ENCODE measurements at regions not wholly inside any gene's neighbourhood (a gene's known extent, or its start where the extent isn't known, plus 50 kb on each side); places are given as distances from the start of the nearest gene placed in this dataset.

DNA sequence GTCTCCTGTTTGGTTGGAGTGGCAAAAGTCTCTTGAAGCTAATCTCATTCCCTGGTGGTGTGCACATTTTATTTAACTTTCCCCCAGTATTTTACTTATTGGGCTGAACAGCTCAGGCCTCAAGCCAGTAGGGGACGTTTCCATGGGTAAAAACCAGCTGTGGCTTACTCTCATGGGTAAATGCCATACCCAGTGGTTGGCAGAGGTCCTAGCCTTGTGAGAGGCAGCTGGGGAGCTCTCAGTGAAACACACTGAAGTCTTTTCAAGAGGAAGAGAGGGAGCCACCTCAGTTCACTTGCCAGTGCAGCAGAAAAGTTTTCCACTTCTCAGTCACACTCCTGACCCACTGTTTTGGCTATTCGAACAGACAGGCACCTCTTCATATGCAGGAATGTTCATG is 1964.2 kb downstream of the ARAP2 start:
- DNase-seq: no peak
- intact Hi-C loops (cut with DNase I; ENCODE audit: low total_unique reads): no loop called here
- no peaks in the 10 kb centered on the region for H3K9me3 ChIP-seq
- no peaks in the 10 kb centered on the region for H3K36me3 ChIP-seq (ENCODE audit: low read depth, missing control alignments)
- no peaks in the 10 kb centered on the region for H3K4me1 ChIP-seq
- no peak overlapping the region for H3K4me3 ChIP-seq
- TF ChIP-seq, protein P1, sequence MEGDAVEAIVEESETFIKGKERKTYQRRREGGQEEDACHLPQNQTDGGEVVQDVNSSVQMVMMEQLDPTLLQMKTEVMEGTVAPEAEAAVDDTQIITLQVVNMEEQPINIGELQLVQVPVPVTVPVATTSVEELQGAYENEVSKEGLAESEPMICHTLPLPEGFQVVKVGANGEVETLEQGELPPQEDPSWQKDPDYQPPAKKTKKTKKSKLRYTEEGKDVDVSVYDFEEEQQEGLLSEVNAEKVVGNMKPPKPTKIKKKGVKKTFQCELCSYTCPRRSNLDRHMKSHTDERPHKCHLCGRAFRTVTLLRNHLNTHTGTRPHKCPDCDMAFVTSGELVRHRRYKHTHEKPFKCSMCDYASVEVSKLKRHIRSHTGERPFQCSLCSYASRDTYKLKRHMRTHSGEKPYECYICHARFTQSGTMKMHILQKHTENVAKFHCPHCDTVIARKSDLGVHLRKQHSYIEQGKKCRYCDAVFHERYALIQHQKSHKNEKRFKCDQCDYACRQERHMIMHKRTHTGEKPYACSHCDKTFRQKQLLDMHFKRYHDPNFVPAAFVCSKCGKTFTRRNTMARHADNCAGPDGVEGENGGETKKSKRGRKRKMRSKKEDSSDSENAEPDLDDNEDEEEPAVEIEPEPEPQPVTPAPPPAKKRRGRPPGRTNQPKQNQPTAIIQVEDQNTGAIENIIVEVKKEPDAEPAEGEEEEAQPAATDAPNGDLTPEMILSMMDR (IDR thresholded peaks at IDR 0.05): no peak
- TF ChIP-seq POLR2A (IDR thresholded peaks at IDR 0.05): no peak
- no peaks in the 10 kb centered on the region for H3K27me3 ChIP-seq
- H3K27ac ChIP-seq: no peak overlapping the region
- WGBS, 2 donors: 73 to 74% methylated on average over 2 of the region's 2 CpGs

DNA sequence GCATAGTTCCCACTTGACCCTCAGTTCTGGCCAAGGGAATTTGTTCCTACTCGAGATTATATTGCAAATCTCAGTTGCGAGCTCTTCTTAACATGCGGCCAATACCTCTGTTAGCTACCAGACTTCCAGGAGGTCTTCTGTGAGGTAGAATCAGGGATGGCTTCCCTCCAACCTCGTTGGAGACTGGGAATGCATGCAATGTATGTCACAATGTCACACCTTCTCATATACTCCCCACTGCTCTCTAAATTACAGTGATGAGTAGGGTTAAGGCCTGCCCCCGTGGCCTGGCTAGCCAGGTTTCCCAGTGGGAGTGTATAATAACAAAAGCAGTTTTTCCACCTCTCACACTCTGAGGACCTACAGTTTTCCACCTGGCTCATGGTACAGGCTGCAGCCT is 1962.5 kb downstream of the ARAP2 start:
- intact Hi-C loops (cut with DNase I; ENCODE audit: low total_unique reads): no loop called here
- DNase-seq: no peak
- no peak for TF ChIP-seq POLR2A (IDR thresholded peaks at IDR 0.05)
- TF ChIP-seq, protein P1 (IDR thresholded peaks at IDR 0.05): no peak

DNA sequence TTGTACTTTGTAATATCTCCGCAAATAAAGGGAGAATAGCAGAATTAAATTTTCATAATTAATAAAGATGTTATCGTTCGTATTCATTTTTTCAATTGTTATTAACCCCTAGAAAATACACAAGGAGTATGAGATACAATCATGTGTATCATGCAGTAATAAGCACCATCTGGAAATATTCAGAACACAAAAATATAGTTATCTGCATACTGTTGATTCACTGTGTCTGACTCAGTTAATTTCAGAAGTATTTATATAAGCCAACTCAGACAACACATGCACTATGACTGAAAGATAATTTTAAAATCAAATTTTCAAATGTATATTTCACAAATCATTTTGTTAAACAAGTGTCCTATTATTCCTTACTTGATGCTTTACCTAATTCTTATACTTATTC is 1954.8 kb downstream of the ARAP2 start:
- Histone ChIP-seq H3K27ac (no peak overlapping the region), H3K4me3 (no peak overlapping the region), H3K9me3 (no peaks in the 10 kb centered on the region), H3K36me3 (ENCODE audit: low read depth, missing control alignments) (no peaks in the 10 kb centered on the region), H3K27me3 (no peaks in the 10 kb centered on the region), H3K4me1 (no peaks in the 10 kb centered on the region)
- no peak for TF ChIP-seq POLR2A (IDR thresholded peaks at IDR 0.05)
- DNase-seq: no peak
- WGBS, 2 donors: 62 to 74% methylated on average over 3 of the region's 3 CpGs
- intact Hi-C loops (cut with DNase I; ENCODE audit: low total_unique reads): no loop called here

More for the DNA sequence above, 1962.5 kb downstream of the ARAP2 start:
- no peak overlapping the region for H3K4me3 ChIP-seq
- WGBS, 2 donors: 62 to 68% methylated on average over 5 of the region's 5 CpGs
- H3K27me3 ChIP-seq: no peaks in the 10 kb centered on the region
- no peaks in the 10 kb centered on the region for H3K4me1 ChIP-seq
- H3K36me3 ChIP-seq (ENCODE audit: low read depth, missing control alignments): no peaks in the 10 kb centered on the region
- H3K27ac ChIP-seq: no peak overlapping the region
- no peaks in the 10 kb centered on the region for H3K9me3 ChIP-seq

DNA sequence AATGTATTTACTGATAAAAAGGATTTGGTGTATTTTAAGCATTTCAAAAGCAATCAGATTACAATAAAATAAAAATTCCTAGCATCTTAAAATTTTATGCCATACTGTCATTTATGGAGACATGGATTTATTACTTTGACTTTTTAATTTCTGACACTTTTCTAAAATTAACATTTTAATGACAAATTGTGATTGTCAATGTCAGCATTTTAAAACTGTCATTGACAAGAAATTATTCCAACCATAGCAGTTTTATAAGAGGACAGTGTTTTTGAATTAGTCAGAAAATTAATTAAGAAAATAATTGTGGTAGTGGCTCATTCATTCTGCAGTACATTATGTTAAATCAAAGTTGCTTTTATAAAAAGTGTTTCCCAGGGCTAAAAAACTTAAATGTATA is 1954.4 kb downstream of the ARAP2 start:
- H3K27me3 ChIP-seq: no peaks in the 10 kb centered on the region
- intact Hi-C loops (cut with DNase I; ENCODE audit: low total_unique reads): no loop called here
- no peak overlapping the region for H3K27ac ChIP-seq
- no peaks in the 10 kb centered on the region for H3K36me3 ChIP-seq (ENCODE audit: low read depth, missing control alignments)
- TF ChIP-seq POLR2A (IDR thresholded peaks at IDR 0.05): no peak
- TF ChIP-seq, protein P1 (IDR thresholded peaks at IDR 0.05): no peak
- no peak overlapping the region for H3K4me3 ChIP-seq
- no peak for DNase-seq
- H3K9me3 ChIP-seq: no peaks in the 10 kb centered on the region
- H3K4me1 ChIP-seq: no peaks in the 10 kb centered on the region

DNA sequence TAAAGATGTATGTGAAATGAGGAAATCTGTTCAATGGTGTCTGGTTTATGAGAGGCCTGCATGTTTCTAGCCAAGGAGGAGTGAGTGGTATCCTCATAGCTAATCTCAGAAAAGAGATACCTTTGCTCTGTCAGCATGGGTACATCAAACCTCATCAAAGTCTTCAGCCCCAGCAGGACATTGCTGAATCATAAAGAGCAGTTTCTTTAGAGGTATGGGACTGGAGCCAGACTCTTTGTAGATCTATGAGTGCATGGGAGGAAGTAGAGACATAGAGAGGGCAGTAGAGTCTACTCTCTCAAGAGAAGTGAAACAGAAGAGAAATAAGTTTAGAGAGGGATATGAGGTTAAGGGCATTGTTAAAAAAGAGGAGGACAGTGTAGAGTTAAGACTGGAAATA is 1950.9 kb downstream of the ARAP2 start:
- Histone ChIP-seq H3K4me1 (no peaks in the 10 kb centered on the region), H3K27me3 (no peaks in the 10 kb centered on the region), H3K36me3 (ENCODE audit: low read depth, missing control alignments) (no peaks in the 10 kb centered on the region), H3K27ac (no peak overlapping the region), H3K4me3 (no peak overlapping the region), H3K9me3 (no peaks in the 10 kb centered on the region)
- DNase-seq: no peak
- TF ChIP-seq, protein P1 (IDR thresholded peaks at IDR 0.05): no peak
- no peak for TF ChIP-seq POLR2A (IDR thresholded peaks at IDR 0.05)
- intact Hi-C loops (cut with DNase I; ENCODE audit: low total_unique reads): no loop called here
